Common myeloid progenitor, CD34-positive (primary cell): ENCODE measurements at regions not wholly inside any gene's neighbourhood (a gene's known extent, or its start where the extent isn't known, plus 50 kb on each side); places are given as distances from the start of the nearest gene placed in this dataset.

Source experiments
- CTCF ChIA-PET: fragments of 350-600 bp; sonication (Branson Sonifier 250); formaldehyde crosslinking; loops from one replicate; lab custom pipeline; 2021; ENCODE audit warnings: antibody characterized with exemption; lab: Charles Lee
- POLR2A ChIA-PET: fragments of 350-600 bp; sonication (Branson Sonifier 250); formaldehyde crosslinking; loops from one replicate; lab custom pipeline; 2021; ENCODE audit warnings: antibody characterized with exemption; lab: Charles Lee
- DNase-seq, 3 donors: peaks; one replicate each; pipeline versions ENCODE4 v3.0.0 to v3.0.0-alpha.2; 2013
- H3K27ac ChIP-seq, 2 experiments: 1 replicate in 1 of 2; 2 replicates in 1 of 2; pipeline ENCODE4 v1.7.0; 2013; ENCODE audit warnings: inconsistent platforms in 2 of 2, low read length in 2 of 2, mild to moderate bottlenecking in 2 of 2, low read depth in 1 of 2, moderate library complexity in 1 of 2; ENCODE audit not compliant: severe bottlenecking in 2 of 2, insufficient read depth in 1 of 2, poor library complexity in 1 of 2
- H3K27me3 ChIP-seq, 5 experiments: replicated peaks in 2 of 5; 1 replicate in 3 of 5; 2 replicates in 2 of 5; pipeline versions ENCODE4 v1.6.1 to v1.7.0; 2013; ENCODE audit warnings: low read length in 4 of 5, mild to moderate bottlenecking in 2 of 5, moderate library complexity in 2 of 5, inconsistent platforms in 1 of 5; ENCODE audit not compliant: insufficient read depth in 5 of 5, control insufficient read depth in 4 of 5
- H3K36me3 ChIP-seq, 4 experiments: 1 replicate in 2 of 4; 2 replicates in 2 of 4; pipeline versions ENCODE4 v1.6.1 to v1.7.0; 2013; ENCODE audit warnings: low read length in 3 of 4, control low read depth in 1 of 4, mild to moderate bottlenecking in 1 of 4; ENCODE audit not compliant: control insufficient read depth in 4 of 4, insufficient read depth in 4 of 4
- H3K4me1 ChIP-seq, 4 experiments: 1 replicate in 3 of 4; 2 replicates in 1 of 4; pipeline versions ENCODE4 v1.6.1 to v1.7.1; 2013; ENCODE audit warnings: low read length in 3 of 4, mild to moderate bottlenecking in 3 of 4, control low read depth in 1 of 4, inconsistent platforms in 1 of 4, moderate library complexity in 1 of 4; ENCODE audit not compliant: control insufficient read depth in 4 of 4, insufficient read depth in 4 of 4; ENCODE audit errors: control extremely low read depth in 1 of 4
- H3K4me3 ChIP-seq, 7 experiments: 1 replicate in 4 of 7; 2 replicates in 3 of 7; pipeline versions ENCODE4 v1.5.1 to v1.7.0; 2013; ENCODE audit warnings: mild to moderate bottlenecking in 7 of 7, low read length in 6 of 7, moderate library complexity in 6 of 7, inconsistent platforms in 2 of 7, low read depth in 2 of 7, control low read depth in 1 of 7; ENCODE audit not compliant: insufficient read depth in 4 of 7, control insufficient read depth in 1 of 7; ENCODE audit errors: extremely low read depth in 1 of 7
- H3K9me3 ChIP-seq, 5 experiments: 1 replicate in 4 of 5; 2 replicates in 1 of 5; pipeline versions ENCODE4 v1.6.1 to v1.7.1; 2013; ENCODE audit warnings: low read length in 4 of 5, mild to moderate bottlenecking in 2 of 5, inconsistent platforms in 1 of 5, low read depth in 1 of 5, moderate library complexity in 1 of 5; ENCODE audit not compliant: control insufficient read depth in 4 of 5, insufficient read depth in 2 of 5; ENCODE audit errors: control extremely low read depth in 1 of 5
- WGBS: methylation state at CpG from one replicate; pipeline ENCODE4 v1.1.5; 2013; ENCODE audit not compliant: insufficient coverage; 5-methylcytosine and 5-hydroxymethylcytosine counted together

DNA sequence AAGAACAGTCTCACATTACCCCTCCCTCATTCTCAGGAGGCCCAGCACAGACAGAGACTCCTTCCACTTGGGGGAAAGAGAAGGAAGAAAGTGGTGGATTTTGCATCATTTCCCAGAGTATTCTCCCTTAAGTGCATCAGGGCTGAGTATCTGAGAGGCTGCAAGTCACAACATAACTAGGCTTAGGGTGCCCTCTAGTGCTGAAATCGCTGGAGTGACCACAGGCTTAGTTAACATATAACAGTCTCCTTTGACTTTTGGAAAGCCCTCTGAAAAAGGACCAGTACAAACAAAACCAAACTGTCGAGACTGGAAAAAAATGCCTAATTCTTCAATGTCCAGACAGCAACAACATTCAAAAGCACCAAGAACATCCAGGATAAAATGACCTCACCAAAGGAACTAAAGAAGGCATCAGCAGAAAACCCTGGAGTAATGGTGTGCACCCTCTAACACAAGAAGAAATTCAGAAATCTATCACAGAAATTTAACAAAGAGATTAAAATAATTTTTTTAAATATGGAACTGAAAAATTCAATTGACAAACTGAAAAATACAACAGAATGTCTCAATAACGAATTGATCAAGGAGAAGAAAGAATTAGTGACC is 412.3 kb downstream of the RPS29 start:
- WGBS = 20% methylated on average over 2 of the region's 3 CpGs
- H3K27ac ChIP-seq = no peak overlapping the region
- DNase-seq = peak; percentile 77 to 89 (median 84)
- CTCF ChIA-PET = interaction anchor here (0.6 to 1.7 kb wide), 6 partner anchors 10 to 1257 kb away, joined by 3 to 7 read pairs (median 3); no protein-coding TSS in a partner anchor
- no peak overlapping the region for H3K4me3 ChIP-seq
- no peaks in the 10 kb centered on the region for H3K27me3 ChIP-seq
- H3K9me3 ChIP-seq = no peaks in the 10 kb centered on the region
- no peaks in the 10 kb centered on the region for H3K4me1 ChIP-seq
- no peaks in the 10 kb centered on the region for H3K36me3 ChIP-seq
- POLR2A ChIA-PET = no interaction called here

DNA sequence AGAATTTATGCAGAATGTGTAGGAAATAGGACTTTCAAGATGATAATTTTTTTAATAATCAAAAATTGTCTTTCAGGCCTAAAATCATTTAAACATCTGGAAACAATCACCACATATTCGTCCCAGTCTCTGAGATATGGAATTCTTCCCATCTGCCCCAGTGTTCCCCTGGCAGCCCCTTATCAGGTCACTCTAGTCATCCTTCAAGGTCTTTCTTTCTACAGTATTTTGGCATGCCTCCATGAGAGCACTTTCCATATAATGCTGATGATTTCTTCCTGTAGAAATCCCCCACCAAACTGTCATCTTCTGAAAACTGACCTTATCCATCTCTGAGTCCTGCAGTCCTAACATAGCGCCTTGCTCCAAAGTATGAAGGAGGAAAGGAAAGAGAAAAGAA is 422.1 kb downstream of the RPS29 start:
- Histone ChIP-seq H3K27me3 (no peaks in the 10 kb centered on the region), H3K27ac (no peak overlapping the region), H3K4me3 (no peak overlapping the region), H3K4me1 (peaks cover 6 to 23% (median 15%) of the 10 kb centered on the region in 4 experiments), H3K36me3 (no peaks in the 10 kb centered on the region), H3K9me3 (no peaks in the 10 kb centered on the region)
- POLR2A ChIA-PET = no interaction called here
- no peak for DNase-seq
- CTCF ChIA-PET = no interaction called here
- WGBS = no CpG with 5 or more reads among the region's 2 CpGs

DNA sequence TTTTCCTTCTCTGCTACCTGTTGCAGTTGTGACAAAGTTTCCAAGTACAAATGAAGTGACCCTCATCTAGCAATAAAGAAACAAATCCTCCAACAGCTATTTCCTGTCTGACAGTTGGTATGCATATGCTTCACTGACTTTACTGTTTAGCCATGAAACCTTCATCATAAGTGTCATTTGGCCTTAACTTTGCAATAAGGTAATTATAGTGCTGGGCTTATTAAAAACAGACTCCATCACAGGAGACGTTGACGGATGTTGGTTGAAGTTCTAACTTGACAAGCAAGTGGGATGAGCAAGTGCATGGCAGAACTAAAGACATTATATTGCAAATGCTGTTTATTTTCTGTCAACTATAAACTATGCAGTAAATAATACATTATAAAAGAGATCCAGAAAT is 425.2 kb downstream of the RPS29 start:
- no peaks in the 10 kb centered on the region for H3K36me3 ChIP-seq
- CTCF ChIA-PET = no interaction called here
- H3K4me1 ChIP-seq = peaks cover 6 to 28% (median 20%) of the 10 kb centered on the region in 4 experiments
- no CpG with 5 or more reads among the region's 2 CpGs for WGBS
- no peaks in the 10 kb centered on the region for H3K9me3 ChIP-seq
- no peak for DNase-seq
- H3K4me3 ChIP-seq = no peak overlapping the region
- POLR2A ChIA-PET = no interaction called here
- H3K27me3 ChIP-seq = no peaks in the 10 kb centered on the region
- H3K27ac ChIP-seq = no peak overlapping the region

DNA sequence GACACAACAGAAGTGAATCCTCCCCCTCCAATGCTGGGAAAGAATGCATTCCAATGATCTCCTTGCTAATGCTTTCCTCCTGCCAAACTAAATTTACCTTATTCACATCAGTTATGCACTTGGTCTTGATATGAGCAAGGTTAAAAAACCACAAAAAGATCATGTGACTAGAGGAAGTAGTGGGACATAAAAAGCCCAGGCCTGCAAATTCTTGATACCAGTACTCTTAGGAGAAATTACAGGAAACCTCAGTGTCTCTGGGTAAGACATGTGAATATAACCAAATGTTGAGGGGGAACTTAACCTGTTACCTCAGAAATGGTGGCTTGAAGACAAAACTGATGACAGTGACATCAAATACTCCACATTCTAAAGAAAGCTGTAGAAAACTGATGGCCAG is 427.1 kb downstream of the RPS29 start:
- H3K4me3 ChIP-seq = peak overlapping the region in 2 of 7 experiments; percentile 8 to 20

DNA sequence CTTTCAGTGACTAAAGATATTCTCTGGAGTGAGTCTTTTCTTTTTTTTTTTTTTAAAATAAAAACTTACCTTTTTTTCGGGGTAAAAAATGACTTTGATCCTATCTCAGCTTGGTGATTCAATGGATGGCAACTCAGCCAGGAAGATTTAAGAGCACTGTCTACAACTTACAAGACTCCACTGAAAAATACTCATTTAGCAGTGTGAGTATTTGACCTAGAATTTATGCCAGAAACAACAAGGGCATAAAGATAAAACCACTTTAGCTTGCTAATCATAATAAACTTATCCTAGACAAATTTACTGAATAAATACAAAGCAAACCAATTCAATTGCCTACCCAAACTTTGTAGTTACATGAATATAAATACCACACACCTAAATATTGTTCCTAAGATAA is 446.6 kb downstream of the RPS29 start:
- no peak overlapping the region for H3K27ac ChIP-seq
- CTCF ChIA-PET = no interaction called here
- no peaks in the 10 kb centered on the region for H3K4me1 ChIP-seq
- peaks cover 0 to 3% (median 0%) of the 10 kb centered on the region in 5 experiments for H3K9me3 ChIP-seq
- no peak overlapping the region for H3K4me3 ChIP-seq
- no CpG with 5 or more reads among the region's 1 CpG for WGBS
- DNase-seq = no peak
- no peaks in the 10 kb centered on the region for H3K27me3 ChIP-seq
- H3K36me3 ChIP-seq = no peaks in the 10 kb centered on the region
- POLR2A ChIA-PET = no interaction called here

More for the DNA sequence above, 427.1 kb downstream of the RPS29 start:
- Histone ChIP-seq H3K36me3 (no peaks in the 10 kb centered on the region), H3K4me1 (peaks cover 10 to 40% (median 27%) of the 10 kb centered on the region in 4 experiments), H3K27me3 (no peaks in the 10 kb centered on the region), H3K27ac (peak overlapping the region in 1 of 2 experiments; percentile 4), H3K9me3 (no peaks in the 10 kb centered on the region)
- ChIA-PET POLR2A (no interaction called here), CTCF (no interaction called here)
- DNase-seq = peak; percentile 28 to 84 (median 73)

DNA sequence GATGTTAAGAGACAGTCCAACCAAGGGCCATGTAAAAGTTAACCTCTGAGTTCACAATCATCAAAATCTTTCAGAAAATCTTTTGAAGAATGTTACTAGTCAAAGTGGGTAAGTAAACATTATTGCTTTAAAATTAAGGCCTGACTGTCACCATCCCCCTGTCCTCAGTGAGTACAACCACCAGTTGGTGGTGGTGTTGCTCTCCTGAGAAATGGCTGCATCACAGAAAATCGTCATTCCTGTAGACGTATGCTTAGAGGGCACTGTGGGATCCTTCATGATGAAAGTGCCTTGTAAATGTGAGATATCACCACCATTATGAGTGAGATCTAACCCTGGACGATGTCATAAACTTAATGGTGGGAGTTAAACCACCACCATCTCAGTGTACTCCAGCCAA is 451.2 kb downstream of the RPS29 start:
- DNase-seq = peak; percentile 22 to 66 (median 61)
- Histone ChIP-seq H3K9me3 (no peaks in the 10 kb centered on the region), H3K36me3 (no peaks in the 10 kb centered on the region), H3K27me3 (no peaks in the 10 kb centered on the region), H3K4me3 (no peak overlapping the region), H3K27ac (no peak overlapping the region), H3K4me1 (no peaks in the 10 kb centered on the region)
- 80% methylated on average over 1 of the region's 3 CpGs for WGBS
- POLR2A ChIA-PET = no interaction called here
- CTCF ChIA-PET = no interaction called here

DNA sequence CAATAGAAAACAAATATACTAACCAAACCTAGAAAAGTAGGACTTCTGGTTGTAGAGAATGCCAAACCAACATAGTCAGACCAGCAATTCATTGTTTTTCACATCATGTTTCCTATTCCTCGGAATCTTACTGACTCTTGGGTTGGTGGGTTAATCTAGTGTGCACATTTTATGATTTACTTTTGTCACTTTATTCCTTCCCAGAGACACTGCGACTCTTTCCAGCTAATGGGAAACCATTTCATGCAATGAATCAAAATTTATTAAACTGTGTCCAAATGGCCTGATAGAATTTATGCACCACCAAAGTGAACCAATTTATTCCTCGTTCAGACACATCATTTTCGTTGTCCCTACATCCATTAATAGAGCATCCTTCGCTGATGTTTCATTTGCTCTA is 464.9 kb downstream of the RPS29 start:
- WGBS = 100% methylated on average over 1 of the region's 5 CpGs

More for the DNA sequence above, 464.9 kb downstream of the RPS29 start:
- Histone ChIP-seq H3K27me3 (peaks cover 0 to 2% (median 0%) of the 10 kb centered on the region in 5 experiments), H3K27ac (no peak overlapping the region), H3K4me3 (no peak overlapping the region), H3K36me3 (no peaks in the 10 kb centered on the region), H3K4me1 (no peaks in the 10 kb centered on the region), H3K9me3 (no peaks in the 10 kb centered on the region)
- POLR2A ChIA-PET = no interaction called here
- CTCF ChIA-PET = no interaction called here
- no peak for DNase-seq
